Amniotic epithelial cell (primary cell): ENCODE measurements at regions not wholly inside any gene's neighbourhood (a gene's known extent, or its start where the extent isn't known, plus 50 kb on each side); places are given as distances from the start of the nearest gene placed in this dataset.

ENCODE experiments used
- DNase-seq: peaks from one replicate; pipeline ENCODE4 v3.0.0-alpha.2; 2010; ENCODE audit warnings: low read depth

GRCh38 chr22:49195636-49196035, 632.0 kb downstream of the BRD1 start:
- DNase-seq = no peak

- no peak for DNase-seq
These were observed 633.7 kb downstream of the BRD1 start for GRCh38 chr22:49193901-49194465.

GRCh38 chr22:49193348-49193747, 634.3 kb downstream of the BRD1 start:
- no peak for DNase-seq

GRCh38 chr22:49192857-49193250, 634.8 kb downstream of the BRD1 start:
- no peak for DNase-seq

GRCh38 chr22:49192180-49192856, 635.4 kb downstream of the BRD1 start:
- no peak for DNase-seq

GRCh38 chr22:49191506-49191980, 636.1 kb downstream of the BRD1 start:
- no peak for DNase-seq

GRCh38 chr22:49190816-49191505, 636.7 kb downstream of the BRD1 start:
- DNase-seq = no peak

- DNase-seq = no peak
These were observed 637.8 kb downstream of the BRD1 start for GRCh38 chr22:49189871-49190270.

GRCh38 chr22:49188591-49188990, 639.1 kb downstream of the BRD1 start:
- no peak for DNase-seq

- DNase-seq = no peak
These were observed 639.6 kb downstream of the BRD1 start for GRCh38 chr22:49188091-49188490.

- no peak for DNase-seq
These were observed 640.9 kb downstream of the BRD1 start for GRCh38 chr22:49186762-49187161.

GRCh38 chr22:49186293-49186692, 641.4 kb downstream of the BRD1 start:
- no peak for DNase-seq

- DNase-seq = no peak
These were observed 642.2 kb downstream of the BRD1 start for GRCh38 chr22:49185312-49185969.

- DNase-seq = no peak
These were observed 642.9 kb downstream of the BRD1 start for GRCh38 chr22:49184736-49185135.

GRCh38 chr22:49183826-49184216, 643.9 kb downstream of the BRD1 start:
- no peak for DNase-seq

GRCh38 chr22:49183208-49183825, 644.4 kb downstream of the BRD1 start:
- no peak for DNase-seq

GRCh38 chr22:49182416-49182815, 645.3 kb downstream of the BRD1 start:
- DNase-seq = no peak

- no peak for DNase-seq
These were observed 645.7 kb downstream of the BRD1 start for GRCh38 chr22:49181942-49182341.

- DNase-seq = no peak
These were observed 646.2 kb downstream of the BRD1 start for GRCh38 chr22:49181431-49181830.

- DNase-seq = no peak
These were observed 647.0 kb downstream of the BRD1 start for GRCh38 chr22:49180683-49181024.

GRCh38 chr22:49179886-49180682, 647.6 kb downstream of the BRD1 start:
- no peak for DNase-seq

- DNase-seq = no peak
These were observed 648.5 kb downstream of the BRD1 start for GRCh38 chr22:49179175-49179574.
